ENCODE measurements at regions not wholly inside any gene's neighbourhood (a gene's known extent, or its start where the extent isn't known, plus 50 kb on each side); places are given as distances from the start of the nearest gene placed in this dataset.

- no peak for DNase-seq (ENCODE audit: low read depth in 3 of 3, low spot score in 2 of 3)
These were observed 1142.9 kb upstream of the PABPC4L start for GRCh38 chr4:135344492-135344891.

- no peak for DNase-seq (ENCODE audit: low read depth in 3 of 3, low spot score in 2 of 3)
These were observed 1136.6 kb upstream of the PABPC4L start for GRCh38 chr4:135338181-135338580.

- DNase-seq (ENCODE audit: low read depth in 3 of 3, low spot score in 2 of 3) = no peak
These were observed 1123.7 kb upstream of the PABPC4L start for GRCh38 chr4:135325264-135325663.

- DNase-seq (ENCODE audit: low read depth in 3 of 3, low spot score in 2 of 3) = no peak
These were observed 1118.1 kb upstream of the PABPC4L start for GRCh38 chr4:135319685-135320084.

GRCh38 chr4:135316266-135316779 is 1114.7 kb upstream of the PABPC4L start:
- DNase-seq (ENCODE audit: low read depth in 3 of 3, low spot score in 2 of 3) = no peak

GRCh38 chr4:135290136-135290535 is 1088.5 kb upstream of the PABPC4L start:
- DNase-seq (ENCODE audit: low read depth in 3 of 3, low spot score in 2 of 3) = no peak

- no peak for DNase-seq (ENCODE audit: low read depth in 3 of 3, low spot score in 2 of 3)
These were observed 1082.3 kb upstream of the PABPC4L start for GRCh38 chr4:135283934-135284333.

GRCh38 chr4:135282676-135283075 is 1081.1 kb upstream of the PABPC4L start:
- DNase-seq (ENCODE audit: low read depth in 3 of 3, low spot score in 2 of 3) = no peak

GRCh38 chr4:135281230-135281629 is 1079.6 kb upstream of the PABPC4L start:
- DNase-seq (ENCODE audit: low read depth in 3 of 3, low spot score in 2 of 3) = no peak

- no peak for DNase-seq (ENCODE audit: low read depth in 3 of 3, low spot score in 2 of 3)
These were observed 1076.4 kb upstream of the PABPC4L start for GRCh38 chr4:135277980-135278315.

GRCh38 chr4:135277068-135277979 is 1075.7 kb upstream of the PABPC4L start:
- no peak for DNase-seq (ENCODE audit: low read depth in 3 of 3, low spot score in 2 of 3)

- no peak for DNase-seq (ENCODE audit: low read depth in 3 of 3, low spot score in 2 of 3)
These were observed 1072.8 kb upstream of the PABPC4L start for GRCh38 chr4:135274416-135274815.

- no peak for DNase-seq (ENCODE audit: low read depth in 3 of 3, low spot score in 2 of 3)
These were observed 1067.7 kb upstream of the PABPC4L start for GRCh38 chr4:135269125-135269890.

- no peak for DNase-seq (ENCODE audit: low read depth in 3 of 3, low spot score in 2 of 3)
These were observed 1066.8 kb upstream of the PABPC4L start for GRCh38 chr4:135268369-135268768.

GRCh38 chr4:135267148-135267865 is 1065.7 kb upstream of the PABPC4L start:
- DNase-seq (ENCODE audit: low read depth in 3 of 3, low spot score in 2 of 3) = peak; percentile 31 to 68 (median 47)

- no peak for DNase-seq (ENCODE audit: low read depth in 3 of 3, low spot score in 2 of 3)
These were observed 1054.5 kb upstream of the PABPC4L start for GRCh38 chr4:135256111-135256510.

- no peak for DNase-seq (ENCODE audit: low read depth in 3 of 3, low spot score in 2 of 3)
These were observed 1048.5 kb upstream of the PABPC4L start for GRCh38 chr4:135250040-135250439.

GRCh38 chr4:135249024-135249423 is 1047.4 kb upstream of the PABPC4L start:
- no peak for DNase-seq (ENCODE audit: low read depth in 3 of 3, low spot score in 2 of 3)

GRCh38 chr4:135244696-135245095 is 1043.1 kb upstream of the PABPC4L start:
- DNase-seq (ENCODE audit: low read depth in 3 of 3, low spot score in 2 of 3) = no peak

GRCh38 chr4:135244056-135244455 is 1042.5 kb upstream of the PABPC4L start:
- DNase-seq (ENCODE audit: low read depth in 3 of 3, low spot score in 2 of 3) = no peak

GRCh38 chr4:135240796-135241195 is 1039.2 kb upstream of the PABPC4L start:
- DNase-seq (ENCODE audit: low read depth in 3 of 3, low spot score in 2 of 3) = no peak

Data from right renal cortex interstitium (tissue), 3 donors.